Epithelial cell of prostate (primary cell): ENCODE measurements at regions not wholly inside any gene's neighbourhood (a gene's known extent, or its start where the extent isn't known, plus 50 kb on each side); places are given as distances from the start of the nearest gene placed in this dataset.
A peak's percentile ranks its signal among the peaks of the same experiment; 100 is the strongest.

Experiments used
- DNase-seq: peaks from one replicate; pipeline ENCODE4 v3.0.0-alpha.2; 2011; ENCODE audit warnings: low read depth, low spot score
- H3K27ac ChIP-seq: fragments of 450-650 bp; 2 replicates; pipeline ENCODE4 v1.5.1; 2017; ENCODE audit warnings: mild to moderate bottlenecking

- H3K27ac ChIP-seq = no peak overlapping the region
- DNase-seq = no peak
Observed at GRCh38 chr6:138004430-138005287, 102.6 kb downstream of the PERP start.

GRCh38 chr6:138005846-138006245 is 101.4 kb downstream of the PERP start:
- H3K27ac ChIP-seq = no peak overlapping the region
- no peak for DNase-seq

- DNase-seq = peak; percentile 83
- peak overlapping the region; percentile 51 for H3K27ac ChIP-seq
Observed at GRCh38 chr6:138007014-138007472, 100.2 kb downstream of the PERP start.

DNA sequence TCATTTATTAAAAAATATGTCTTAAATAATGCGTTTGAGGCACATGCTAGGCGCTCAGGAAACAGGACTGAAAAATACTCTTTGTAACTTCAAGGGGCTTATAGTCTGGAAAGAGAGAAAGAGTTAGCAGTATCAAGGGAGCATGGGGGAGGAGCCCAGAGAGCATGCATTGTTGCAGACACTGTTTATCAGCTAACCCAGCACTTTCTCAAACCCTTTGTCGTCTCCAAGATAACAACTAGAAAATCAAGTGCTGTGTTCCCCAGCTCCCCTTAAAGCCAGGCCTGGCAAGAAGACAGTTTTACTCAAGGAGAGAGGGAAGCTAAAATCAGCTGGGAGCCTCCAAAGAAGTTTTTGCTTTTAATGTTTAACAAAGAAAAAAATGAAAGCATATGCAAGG is 98.4 kb downstream of the PERP start:
- DNase-seq = no peak
- H3K27ac ChIP-seq = no peak overlapping the region

- DNase-seq = no peak
- peak overlapping the region; percentile 41 for H3K27ac ChIP-seq
Observed at GRCh38 chr6:138011413-138011812, 95.8 kb downstream of the PERP start.

DNA sequence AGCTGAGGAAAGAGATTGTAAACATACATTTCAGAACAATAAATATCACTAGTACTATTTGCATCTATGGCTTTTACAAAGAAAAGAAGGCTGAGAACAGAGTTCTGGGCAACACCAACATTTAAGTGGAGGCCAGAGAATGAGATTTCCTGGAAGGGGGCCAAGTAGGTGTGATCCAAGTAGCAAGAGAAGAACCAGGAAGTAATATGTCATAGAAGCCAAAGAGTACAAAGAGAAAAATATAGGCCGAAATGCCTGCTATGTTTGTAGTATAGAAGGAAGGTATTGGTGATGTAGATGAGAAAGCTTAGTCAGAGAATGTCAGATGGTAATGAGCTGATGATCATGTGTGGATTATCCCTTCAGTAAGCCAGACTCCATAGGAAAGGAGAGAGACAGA is 94.5 kb downstream of the PERP start:
- H3K27ac ChIP-seq = peak overlapping the region; percentile 41
- no peak for DNase-seq

GRCh38 chr6:138013959-138014358 is 93.3 kb downstream of the PERP start:
- peak overlapping the region; percentile 41 for H3K27ac ChIP-seq

DNA sequence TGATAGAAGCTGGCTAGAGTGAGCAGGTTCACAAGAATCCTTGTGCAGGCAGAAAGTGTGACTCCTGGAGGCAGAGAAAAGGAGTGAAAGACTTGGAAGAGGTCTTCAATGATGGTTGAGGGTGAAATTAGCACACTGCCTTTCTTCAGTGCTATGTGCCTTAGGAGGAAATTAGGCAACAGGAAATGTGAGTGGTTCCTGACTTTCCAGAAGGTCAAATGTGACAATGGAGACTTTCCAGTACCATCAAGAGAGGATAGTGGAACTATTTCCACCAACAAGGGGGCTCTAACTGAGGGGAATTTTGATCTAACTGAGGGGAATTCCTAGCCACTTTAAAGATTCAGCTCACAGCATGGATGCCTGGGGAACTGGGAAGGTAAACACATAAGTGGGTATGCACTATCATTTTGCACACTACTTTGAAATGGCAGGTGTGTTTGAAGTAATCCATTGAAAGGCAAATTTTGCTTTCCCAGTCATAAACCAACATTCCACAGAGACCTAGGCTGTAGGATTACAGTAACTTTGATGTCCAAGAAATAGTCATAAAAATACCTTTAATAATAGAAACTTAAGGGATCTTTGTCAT is 90.0 kb downstream of the PERP start:
- DNase-seq = no peak
- H3K27ac ChIP-seq = no peak overlapping the region

More at GRCh38 chr6:138013959-138014358, 93.3 kb downstream of the PERP start:
- DNase-seq = no peak

DNA sequence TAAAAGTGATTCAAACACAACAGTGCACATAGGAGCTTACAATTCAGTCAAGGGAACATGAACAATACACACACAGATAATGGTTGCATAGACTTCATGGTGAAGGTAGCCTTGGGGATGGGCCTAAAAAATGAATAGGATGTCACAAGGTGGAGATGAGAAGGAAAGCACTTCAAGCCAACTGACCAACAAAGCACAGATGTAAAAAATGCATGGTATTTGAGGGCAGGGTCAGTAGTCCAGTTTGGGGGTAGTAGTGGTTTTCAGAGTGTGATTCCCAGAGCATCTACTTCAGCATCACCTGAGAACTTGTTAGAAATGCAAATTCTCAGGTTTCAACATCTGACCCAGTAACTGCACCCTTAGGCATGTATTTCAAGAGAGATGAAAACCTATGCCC is 88.9 kb downstream of the PERP start:
- H3K27ac ChIP-seq = no peak overlapping the region
- DNase-seq = no peak

DNA sequence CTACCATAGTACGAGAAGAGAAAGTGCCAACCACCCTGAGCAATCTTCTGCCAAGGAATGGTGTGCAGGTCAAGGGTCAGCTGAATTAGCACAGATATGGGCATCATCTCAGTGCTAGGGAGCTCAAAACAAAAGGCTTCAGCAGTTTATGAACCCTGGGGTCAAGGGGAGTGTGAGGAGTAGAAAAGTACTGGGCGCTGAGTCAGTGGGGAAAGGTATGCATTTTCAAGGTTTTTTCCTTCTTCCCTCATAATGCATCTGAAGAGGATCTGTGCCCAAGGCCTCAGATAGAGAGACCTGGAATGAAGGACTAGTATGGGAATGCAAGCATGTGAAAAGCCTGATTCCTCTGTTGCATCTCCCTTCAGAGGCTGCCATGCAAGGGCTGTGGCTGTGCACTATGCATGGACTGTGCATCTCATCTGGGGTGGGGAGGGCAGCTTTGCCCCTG is 81.7 kb downstream of the PERP start:
- H3K27ac ChIP-seq = no peak overlapping the region
- DNase-seq = no peak

DNA sequence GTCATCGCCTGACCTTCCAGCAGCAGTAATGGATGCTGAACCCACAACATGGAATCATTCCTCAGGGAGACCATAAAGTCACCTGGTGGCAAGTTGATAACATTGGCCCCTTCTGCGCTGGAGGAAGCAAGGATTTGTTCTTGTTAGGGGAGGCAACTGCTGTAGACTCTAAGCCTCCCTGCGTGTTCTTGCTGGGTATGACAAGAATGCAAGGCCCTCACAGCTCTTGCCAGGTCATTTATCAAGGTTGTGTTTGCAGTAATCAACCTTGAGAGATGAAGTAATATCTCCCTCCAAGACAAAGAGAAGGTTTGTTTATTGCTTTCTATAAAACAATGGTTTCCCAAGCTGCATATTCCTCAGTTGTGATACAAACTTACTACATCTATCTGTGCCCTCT is 80.9 kb downstream of the PERP start:
- no peak overlapping the region for H3K27ac ChIP-seq
- DNase-seq = no peak

DNA sequence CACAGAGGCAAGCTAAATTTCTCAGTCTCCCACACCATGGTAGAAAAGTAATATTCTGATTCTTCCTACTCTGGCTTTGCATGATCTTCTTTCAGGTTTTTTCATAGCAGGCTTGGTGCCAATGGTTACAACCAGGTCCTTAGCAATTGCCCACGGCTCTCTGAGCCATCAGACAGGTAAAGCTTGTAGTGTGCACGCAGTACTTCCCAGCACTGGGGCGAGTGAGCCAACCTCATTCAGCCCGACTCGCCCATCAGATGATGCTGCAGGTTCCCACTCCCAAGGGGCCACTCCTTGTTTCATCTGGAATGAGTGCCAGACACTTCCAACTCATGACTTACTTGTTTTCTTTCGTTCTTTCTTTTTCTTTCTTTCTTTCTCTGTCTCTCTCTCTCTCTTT is 78.3 kb downstream of the PERP start:
- DNase-seq = peak; percentile 99

DNA sequence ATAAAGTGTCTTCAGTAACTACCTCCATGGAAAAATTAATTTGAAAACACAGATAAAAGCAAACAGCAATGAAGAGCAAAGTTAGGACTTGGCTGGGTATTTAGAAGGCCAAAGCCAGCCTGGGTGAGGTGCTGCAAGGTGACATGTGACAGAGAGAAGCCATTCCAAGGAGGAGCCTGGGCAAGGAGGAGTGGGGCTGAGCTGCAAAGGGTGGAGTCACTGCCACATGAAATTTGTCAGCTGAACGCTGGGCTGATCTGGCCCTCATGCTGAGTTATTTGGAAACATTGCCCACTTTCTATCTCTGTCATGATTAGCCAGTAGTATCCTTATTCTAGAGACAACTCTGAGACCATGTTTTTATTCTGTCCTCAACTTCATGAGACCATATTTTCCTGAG is 76.3 kb downstream of the PERP start:
- H3K27ac ChIP-seq = peak overlapping the region; percentile 99
- DNase-seq = peak; percentile 81

More for the DNA sequence above, 78.3 kb downstream of the PERP start:
- peak overlapping the region; percentile 99 for H3K27ac ChIP-seq

DNA sequence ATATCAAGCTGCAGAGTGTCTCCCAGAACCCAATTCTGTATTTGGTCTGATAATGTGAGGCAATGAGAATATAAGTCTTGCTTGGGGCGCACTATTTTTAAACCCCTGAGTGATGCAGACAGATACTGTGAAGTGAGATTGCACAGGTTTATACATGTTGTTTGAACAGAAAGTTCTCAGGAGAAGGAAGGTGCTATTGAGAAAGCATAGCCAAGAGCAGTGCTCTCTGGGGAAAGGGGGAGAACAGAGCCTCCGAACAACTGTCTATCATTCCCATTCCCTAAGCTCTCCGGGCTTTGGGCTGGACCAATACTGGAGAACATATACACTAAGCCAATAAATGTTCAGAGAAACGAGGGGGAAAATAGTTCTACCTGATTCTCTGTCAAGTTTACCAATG is 75.8 kb downstream of the PERP start:
- peak overlapping the region; percentile 99 for H3K27ac ChIP-seq

GRCh38 chr6:138031850-138032249 is 75.4 kb downstream of the PERP start:
- DNase-seq = peak; percentile 97
- peak overlapping the region; percentile 99 for H3K27ac ChIP-seq

More for the DNA sequence above, 75.8 kb downstream of the PERP start:
- peak; percentile 92 for DNase-seq

DNA sequence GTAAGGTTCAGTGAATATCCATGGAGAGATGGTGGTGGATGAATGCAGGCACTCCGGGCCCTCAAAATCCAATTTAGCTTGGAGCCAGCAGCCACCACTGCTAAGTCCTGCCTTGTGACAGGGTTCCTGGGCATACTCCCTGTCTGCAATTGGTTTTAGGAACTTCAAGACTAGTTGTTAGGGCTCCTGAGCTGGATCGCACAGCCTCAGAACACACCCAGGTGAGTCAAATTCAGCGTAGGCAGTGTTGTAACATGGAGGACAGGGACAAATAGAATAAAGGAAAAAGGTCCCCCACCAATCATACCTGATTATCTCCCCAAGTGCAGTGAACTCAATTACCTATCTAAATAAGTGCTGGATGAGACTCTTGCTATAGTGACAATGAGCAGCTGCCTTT is 74.6 kb downstream of the PERP start:
- H3K27ac ChIP-seq = peak overlapping the region; percentile 99
- DNase-seq = peak; percentile 83

DNA sequence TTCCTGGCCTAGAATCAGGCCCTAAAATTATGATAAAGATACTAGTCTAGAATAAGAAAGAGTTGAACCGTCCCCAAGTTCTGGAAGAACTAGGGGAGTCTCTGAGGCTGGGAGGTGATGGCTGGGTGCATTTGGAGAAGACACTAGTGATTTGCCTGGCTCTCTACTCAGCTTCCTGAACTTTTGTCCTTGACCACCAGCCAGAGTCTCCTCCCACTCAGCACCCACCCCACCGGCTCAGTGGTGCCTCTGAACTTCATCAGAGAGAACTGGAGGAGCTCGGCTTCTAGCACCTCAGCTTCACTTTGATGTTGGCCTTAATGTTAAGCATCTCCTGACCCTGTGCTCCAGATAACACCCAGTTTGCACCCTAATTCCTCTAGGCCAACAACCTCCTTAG is 73.0 kb downstream of the PERP start:
- no peak for DNase-seq
- peak overlapping the region; percentile 99 for H3K27ac ChIP-seq

- H3K27ac ChIP-seq = peak overlapping the region; percentile 99
- peak; percentile 100 for DNase-seq
Observed at GRCh38 chr6:138035070-138035469, 72.1 kb downstream of the PERP start.

DNA sequence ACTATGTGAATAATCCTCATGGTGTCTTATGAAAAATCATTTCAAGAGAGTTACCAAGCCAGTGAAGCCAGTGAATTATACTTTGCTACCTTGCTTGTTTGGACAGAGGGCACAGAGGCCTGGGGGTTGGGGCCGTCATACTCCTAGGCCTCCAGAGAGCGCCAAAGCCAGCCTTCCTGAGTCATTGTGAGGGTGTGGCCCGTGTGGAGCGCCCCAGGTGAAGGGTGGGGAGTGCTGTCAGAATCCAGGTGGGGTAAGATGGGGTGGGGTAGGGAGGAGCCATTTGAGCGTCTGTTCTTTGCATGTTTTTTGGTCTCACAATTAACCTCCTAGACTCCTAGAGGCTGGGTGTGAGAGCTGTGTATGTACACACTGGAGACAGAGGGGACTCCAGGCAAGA is 71.1 kb downstream of the PERP start:
- H3K27ac ChIP-seq = peak overlapping the region; percentile 99
- peak; percentile 95 for DNase-seq

DNA sequence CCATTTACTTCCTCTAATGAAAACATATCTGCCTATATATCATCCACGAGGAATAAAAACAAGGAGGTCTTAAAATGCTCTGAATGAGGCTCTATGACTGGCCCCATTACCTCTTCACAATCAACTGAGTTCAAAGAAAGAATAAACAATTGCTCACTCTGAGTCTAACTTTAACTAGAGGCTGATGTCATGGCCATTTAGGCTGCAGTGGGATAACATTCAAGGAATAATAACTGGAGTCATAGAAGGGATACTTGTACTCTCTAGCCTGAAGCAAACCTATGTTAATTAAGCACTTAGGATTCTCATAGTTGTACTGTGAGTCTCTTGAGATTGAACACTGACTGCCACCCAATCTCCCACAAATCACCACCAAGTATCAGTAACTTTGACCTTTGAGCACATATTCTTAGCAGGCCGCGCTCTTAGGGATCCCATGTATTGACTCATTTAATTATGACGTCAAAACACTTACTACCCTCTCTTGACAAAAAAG is 70.2 kb downstream of the PERP start:
- DNase-seq = peak; percentile 77
- peak overlapping the region; percentile 99 for H3K27ac ChIP-seq

GRCh38 chr6:138038142-138038870 is 68.9 kb downstream of the PERP start:
- H3K27ac ChIP-seq = peak overlapping the region; percentile 99
- DNase-seq = no peak
